Smooth muscle cell (in vitro differentiated cells): ENCODE measurements at regions not wholly inside any gene's neighbourhood (a gene's known extent, or its start where the extent isn't known, plus 50 kb on each side); places are given as distances from the start of the nearest gene placed in this dataset.

ENCODE experiments used
- DNase-seq: peaks from one replicate; lab custom pipeline; 2025; ENCODE audit not compliant: unreplicated experiment; lab: John Stamatoyannopoulos, UW
- H2AFZ ChIP-seq: fragments of 200-600 bp; sonication (generic); 2 replicates; pipeline ENCODE4 v1.6.0; 2016; ENCODE audit warnings: antibody characterized with exemption, low read depth, mild to moderate bottlenecking
- H3F3A ChIP-seq: fragments of 200-600 bp; sonication (generic); 2 replicates; pipeline ENCODE4 v1.6.0; 2017; ENCODE audit warnings: antibody characterized with exemption, low read depth
- H3K27ac ChIP-seq: fragments of 200-600 bp; sonication (generic); 2 replicates; pipeline ENCODE4 v1.5.1; 2016; ENCODE audit warnings: low read depth, mild to moderate bottlenecking
- H3K27me3 ChIP-seq: fragments of 200-600 bp; sonication (generic); 2 replicates; pipeline ENCODE4 v1.6.1; 2016; ENCODE audit warnings: low read depth, mild to moderate bottlenecking
- H3K36me3 ChIP-seq: fragments of 200-600 bp; sonication (generic); 2 replicates; pipeline ENCODE4 v1.5.1; 2016; ENCODE audit warnings: low read depth
- H3K4me1 ChIP-seq: fragments of 200-600 bp; sonication (generic); 2 replicates; pipeline ENCODE4 v1.5.1; 2016; ENCODE audit warnings: low read depth
- H3K4me2 ChIP-seq: fragments of 200-600 bp; sonication (generic); 2 replicates; pipeline ENCODE4 v1.6.0; 2016; ENCODE audit warnings: mild to moderate bottlenecking
- H3K4me3 ChIP-seq: fragments of 200-600 bp; sonication (generic); 2 replicates; pipeline ENCODE4 v1.5.1; 2016; ENCODE audit warnings: mild to moderate bottlenecking
- H3K79me2 ChIP-seq: fragments of 200-600 bp; sonication (generic); 2 replicates; pipeline ENCODE4 v1.6.0; 2016; ENCODE audit warnings: low read depth, mild to moderate bottlenecking
- H3K9ac ChIP-seq: fragments of 200-600 bp; sonication (generic); 2 replicates; pipeline ENCODE4 v1.6.0; 2016; ENCODE audit warnings: low read depth
- H3K9me3 ChIP-seq: fragments of 200-600 bp; sonication (generic); replicated peaks from 2 replicates; pipeline ENCODE4 v1.5.1; 2016; ENCODE audit warnings: low read depth
- H4K20me1 ChIP-seq: fragments of 200-600 bp; sonication (generic); 2 replicates; pipeline ENCODE4 v1.6.0; 2016; ENCODE audit warnings: low read depth
- WGBS: methylation state at CpG from one replicate; pipeline ENCODE4 v1.1.7; 2016; ENCODE audit warnings: low lambda C conversion rate; 5-methylcytosine and 5-hydroxymethylcytosine counted together
- TF ChIP-seq, protein P1 (sequence below): fragments of 200-600 bp; sonication (generic); IDR thresholded peaks from 2 replicates; pipeline ENCODE4 v1.5.1; 2017; ENCODE audit warnings: borderline replicate concordance, mild to moderate bottlenecking, antibody characterized with exemption; ENCODE audit not compliant: insufficient read depth, poor library complexity, severe bottlenecking

- TF ChIP-seq, protein P1, sequence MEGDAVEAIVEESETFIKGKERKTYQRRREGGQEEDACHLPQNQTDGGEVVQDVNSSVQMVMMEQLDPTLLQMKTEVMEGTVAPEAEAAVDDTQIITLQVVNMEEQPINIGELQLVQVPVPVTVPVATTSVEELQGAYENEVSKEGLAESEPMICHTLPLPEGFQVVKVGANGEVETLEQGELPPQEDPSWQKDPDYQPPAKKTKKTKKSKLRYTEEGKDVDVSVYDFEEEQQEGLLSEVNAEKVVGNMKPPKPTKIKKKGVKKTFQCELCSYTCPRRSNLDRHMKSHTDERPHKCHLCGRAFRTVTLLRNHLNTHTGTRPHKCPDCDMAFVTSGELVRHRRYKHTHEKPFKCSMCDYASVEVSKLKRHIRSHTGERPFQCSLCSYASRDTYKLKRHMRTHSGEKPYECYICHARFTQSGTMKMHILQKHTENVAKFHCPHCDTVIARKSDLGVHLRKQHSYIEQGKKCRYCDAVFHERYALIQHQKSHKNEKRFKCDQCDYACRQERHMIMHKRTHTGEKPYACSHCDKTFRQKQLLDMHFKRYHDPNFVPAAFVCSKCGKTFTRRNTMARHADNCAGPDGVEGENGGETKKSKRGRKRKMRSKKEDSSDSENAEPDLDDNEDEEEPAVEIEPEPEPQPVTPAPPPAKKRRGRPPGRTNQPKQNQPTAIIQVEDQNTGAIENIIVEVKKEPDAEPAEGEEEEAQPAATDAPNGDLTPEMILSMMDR = no peak
- H3K27me3 ChIP-seq = no peaks in the 10 kb centered on the region
- H3K9me3 ChIP-seq = no peaks in the 10 kb centered on the region
- no peak overlapping the region for H3K4me2 ChIP-seq
- H2AFZ ChIP-seq = no peak overlapping the region
- H3K79me2 ChIP-seq = no peaks in the 10 kb centered on the region
- no peak overlapping the region for H3K9ac ChIP-seq
- H3K36me3 ChIP-seq = no peaks in the 10 kb centered on the region
- no peak for DNase-seq
- no peak overlapping the region for H3K27ac ChIP-seq
- H3F3A ChIP-seq = no peaks in the 10 kb centered on the region
- H4K20me1 ChIP-seq = no peaks in the 10 kb centered on the region
- WGBS = 95% methylated on average over 2 of the region's 2 CpGs
- no peak overlapping the region for H3K4me3 ChIP-seq
- no peaks in the 10 kb centered on the region for H3K4me1 ChIP-seq
Observed at GRCh38 chr9:78874061-78874460, 577.1 kb downstream of the PSAT1 start.

DNA sequence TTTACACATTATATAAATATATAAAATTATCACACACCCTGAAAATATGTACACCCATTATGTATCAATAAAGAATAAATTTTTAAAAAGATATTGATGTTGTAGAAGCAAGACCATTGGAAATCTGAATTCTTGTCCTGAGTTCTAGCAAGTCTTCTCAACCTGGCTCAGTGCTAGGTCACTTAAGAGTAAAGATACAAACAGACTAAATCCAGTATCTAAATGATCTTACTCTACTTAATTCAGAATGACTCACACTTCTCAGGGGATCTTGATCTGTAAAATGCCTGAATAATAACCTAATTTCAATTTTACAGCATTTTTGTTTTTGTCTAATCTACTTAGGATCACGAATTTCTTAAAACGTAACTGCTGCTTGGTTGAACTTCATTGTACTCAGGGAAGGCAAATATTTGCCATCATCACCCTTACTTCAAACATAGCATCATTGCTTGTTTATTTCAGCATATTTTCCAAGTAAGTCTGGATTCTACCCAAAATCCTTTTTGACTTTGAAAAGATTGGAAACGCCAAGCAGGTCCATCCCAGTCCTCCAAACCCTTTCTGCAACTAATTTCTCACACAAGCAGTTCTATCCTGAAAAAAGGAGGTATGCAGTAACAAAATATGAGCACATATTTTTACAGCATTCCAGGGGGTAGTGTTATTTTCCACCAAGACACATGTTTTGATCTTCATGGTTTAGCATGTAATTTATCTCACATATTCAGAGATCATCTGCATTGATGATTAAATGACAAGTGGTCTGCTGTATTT, 582.6 kb downstream of the PSAT1 start:
- Histone ChIP-seq H3K27me3 (no peaks in the 10 kb centered on the region), H3K9me3 (no peaks in the 10 kb centered on the region), H3K4me1 (no peaks in the 10 kb centered on the region), H3F3A (no peaks in the 10 kb centered on the region), H3K36me3 (no peaks in the 10 kb centered on the region), H3K27ac (no peak overlapping the region), H3K4me2 (no peak overlapping the region), H3K4me3 (no peak overlapping the region), H3K79me2 (no peaks in the 10 kb centered on the region), H4K20me1 (no peaks in the 10 kb centered on the region), H3K9ac (no peak overlapping the region), H2AFZ (no peak overlapping the region)
- TF ChIP-seq, protein P1 = no peak
- 87% methylated on average over 3 of the region's 3 CpGs for WGBS
- DNase-seq = no peak

GRCh38 chr9:78881295-78881694, 584.4 kb downstream of the PSAT1 start:
- Histone ChIP-seq H3K36me3 (no peaks in the 10 kb centered on the region), H3K4me3 (no peak overlapping the region), H3F3A (no peaks in the 10 kb centered on the region), H3K4me1 (no peaks in the 10 kb centered on the region), H3K9me3 (no peaks in the 10 kb centered on the region), H2AFZ (no peak overlapping the region), H4K20me1 (no peaks in the 10 kb centered on the region), H3K27me3 (no peaks in the 10 kb centered on the region), H3K79me2 (no peaks in the 10 kb centered on the region), H3K27ac (no peak overlapping the region), H3K4me2 (no peak overlapping the region), H3K9ac (no peak overlapping the region)
- TF ChIP-seq, protein P1 = no peak
- 66% methylated on average over 1 of the region's 1 CpG for WGBS
- no peak for DNase-seq

DNA sequence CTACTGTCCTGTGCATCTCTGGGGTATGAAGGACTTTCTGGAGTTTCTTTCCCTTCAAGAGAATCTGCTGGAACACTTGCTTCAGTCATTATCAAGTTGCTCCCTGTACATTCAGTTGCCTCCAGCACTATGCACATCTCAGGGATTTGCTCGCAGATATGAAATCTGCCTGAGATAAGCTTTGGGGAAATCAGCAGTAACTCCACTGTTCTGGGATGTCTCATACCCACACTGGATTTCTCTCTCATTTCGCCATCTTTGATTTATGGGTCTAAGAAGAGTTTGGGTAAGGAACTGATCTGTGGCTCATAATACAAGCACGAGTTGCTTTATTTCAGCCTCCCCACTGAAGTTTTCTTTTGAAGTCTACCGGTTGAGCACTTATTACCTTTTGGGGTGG, 585.6 kb downstream of the PSAT1 start:
- TF ChIP-seq, protein P1 = no peak
- Histone ChIP-seq H3K27me3 (no peaks in the 10 kb centered on the region), H4K20me1 (no peaks in the 10 kb centered on the region), H3K4me3 (no peak overlapping the region), H3K36me3 (no peaks in the 10 kb centered on the region), H3K9me3 (no peaks in the 10 kb centered on the region), H3K79me2 (no peaks in the 10 kb centered on the region), H3K27ac (no peak overlapping the region), H3K4me1 (no peaks in the 10 kb centered on the region), H2AFZ (no peak overlapping the region), H3K9ac (no peak overlapping the region), H3F3A (no peaks in the 10 kb centered on the region), H3K4me2 (no peak overlapping the region)
- 43% methylated on average over 4 of the region's 4 CpGs for WGBS
- DNase-seq = no peak
